HUES64 (cell line): ENCODE measurements at regions not wholly inside any gene's neighbourhood (a gene's known extent, or its start where the extent isn't known, plus 50 kb on each side); places are given as distances from the start of the nearest gene placed in this dataset.

Experiments used
- H3K27ac ChIP-seq: 2 replicates; pipeline ENCODE4 v1.7.0; 2013; ENCODE audit warnings: low read depth, low read length, inconsistent platforms
- H3K27me3 ChIP-seq: 2 replicates; pipeline ENCODE4 v1.6.1; 2013; ENCODE audit warnings: mild to moderate bottlenecking, low read length; ENCODE audit not compliant: insufficient read depth
- H3K36me3 ChIP-seq: 2 replicates; pipeline ENCODE4 v1.6.1; 2013; ENCODE audit warnings: mild to moderate bottlenecking, low read length; ENCODE audit not compliant: insufficient read depth
- H3K4me1 ChIP-seq: 2 replicates; pipeline ENCODE4 v1.6.1; 2013; ENCODE audit warnings: mild to moderate bottlenecking, low read length, moderate library complexity; ENCODE audit not compliant: insufficient read depth
- H3K4me3 ChIP-seq: 2 replicates; pipeline ENCODE4 v1.5.1; 2013; ENCODE audit warnings: mild to moderate bottlenecking, low read length, moderate library complexity
- H3K9ac ChIP-seq: 2 replicates; pipeline ENCODE4 v1.6.1; 2013; ENCODE audit warnings: mild to moderate bottlenecking, low read depth, low read length
- H3K9me3 ChIP-seq: 2 replicates; pipeline ENCODE4 v1.6.1; 2013; ENCODE audit warnings: low read depth, low read length; ENCODE audit not compliant: insufficient read depth
- WGBS: fragments of 150-250, 120-280 bp; methylation state at CpG from one replicate; pipeline ENCODE4 v1.1.7; 2013; ENCODE audit warnings: missing lambda C conversion rate; 5-methylcytosine and 5-hydroxymethylcytosine counted together

GRCh38 chr7:19489162-19489820 lies 219.5 kb downstream of the POLR1F start:
- 90% methylated on average over 3 of the region's 3 CpGs for WGBS

GRCh38 chr7:19488056-19488455 lies 220.8 kb downstream of the POLR1F start:
- no peaks in the 10 kb centered on the region for H3K4me1 ChIP-seq
- H3K27me3 ChIP-seq, result no peaks in the 10 kb centered on the region
- no peak overlapping the region for H3K27ac ChIP-seq
- H3K9ac ChIP-seq, result no peak overlapping the region
- WGBS, result 93% methylated on average over 2 of the region's 2 CpGs
- H3K4me3 ChIP-seq, result no peak overlapping the region
- H3K9me3 ChIP-seq, result no peaks in the 10 kb centered on the region; the same call in 1 of the 2 replicates
- H3K36me3 ChIP-seq, result no peaks in the 10 kb centered on the region

More at GRCh38 chr7:19489162-19489820, 219.5 kb downstream of the POLR1F start:
- Histone ChIP-seq H3K36me3 (no peaks in the 10 kb centered on the region), H3K4me1 (no peaks in the 10 kb centered on the region), H3K9me3 (no peaks in the 10 kb centered on the region; the same call in 1 of the 2 replicates), H3K9ac (no peak overlapping the region), H3K4me3 (no peak overlapping the region), H3K27ac (no peak overlapping the region), H3K27me3 (no peaks in the 10 kb centered on the region)

GRCh38 chr7:19482628-19483027 lies 226.2 kb downstream of the POLR1F start:
- no peaks in the 10 kb centered on the region for H3K27me3 ChIP-seq
- WGBS, result 89% methylated on average over 2 of the region's 2 CpGs

GRCh38 chr7:19480383-19480782 lies 228.5 kb downstream of the POLR1F start:
- no peak overlapping the region for H3K4me3 ChIP-seq
- H3K27me3 ChIP-seq, result no peaks in the 10 kb centered on the region
- no peaks in the 10 kb centered on the region for H3K36me3 ChIP-seq
- H3K4me1 ChIP-seq, result no peaks in the 10 kb centered on the region
- peaks cover 16% of the 10 kb centered on the region for H3K9me3 ChIP-seq
- no peak overlapping the region for H3K27ac ChIP-seq
- WGBS, result 92% methylated on average over 3 of the region's 3 CpGs
- no peak overlapping the region for H3K9ac ChIP-seq

More at GRCh38 chr7:19482628-19483027, 226.2 kb downstream of the POLR1F start:
- Histone ChIP-seq H3K9ac (no peak overlapping the region), H3K9me3 (peaks cover 16% of the 10 kb centered on the region), H3K27ac (no peak overlapping the region), H3K4me1 (no peaks in the 10 kb centered on the region), H3K36me3 (no peaks in the 10 kb centered on the region), H3K4me3 (no peak overlapping the region)

- 90% methylated on average over 3 of the region's 3 CpGs for WGBS
- no peak overlapping the region for H3K27ac ChIP-seq
- H3K9me3 ChIP-seq, result no peaks in the 10 kb centered on the region
- no peaks in the 10 kb centered on the region for H3K27me3 ChIP-seq
- H3K36me3 ChIP-seq, result no peaks in the 10 kb centered on the region
- H3K4me3 ChIP-seq, result no peak overlapping the region
- no peak overlapping the region for H3K9ac ChIP-seq
- no peaks in the 10 kb centered on the region for H3K4me1 ChIP-seq
These were observed 238.8 kb downstream of the POLR1F start for GRCh38 chr7:19470031-19470430.

DNA sequence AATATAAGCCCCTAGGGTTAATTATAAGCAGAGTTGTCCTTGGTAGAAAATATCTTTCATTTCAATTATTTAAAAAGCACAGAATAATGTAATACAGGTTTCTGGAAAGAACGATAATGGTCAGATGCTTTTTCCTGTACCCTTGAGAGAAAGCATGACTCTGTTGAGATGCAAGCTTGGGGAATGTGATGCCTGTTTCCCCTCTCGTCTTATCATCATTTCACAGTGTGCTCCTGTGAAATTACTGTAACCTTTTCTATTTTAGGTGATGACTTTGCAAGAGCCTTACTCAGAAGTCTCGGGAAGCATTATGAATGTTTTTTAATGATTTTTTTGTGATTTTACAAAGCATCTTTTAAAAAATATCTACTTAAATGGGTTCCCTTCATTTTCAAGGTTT lies 243.0 kb downstream of the POLR1F start:
- H3K4me3 ChIP-seq, result no peak overlapping the region
- no peaks in the 10 kb centered on the region for H3K9me3 ChIP-seq
- no peaks in the 10 kb centered on the region for H3K27me3 ChIP-seq
- no peaks in the 10 kb centered on the region for H3K36me3 ChIP-seq
- H3K9ac ChIP-seq, result no peak overlapping the region
- H3K27ac ChIP-seq, result no peak overlapping the region
- WGBS, result 87% methylated on average over 3 of the region's 3 CpGs
- H3K4me1 ChIP-seq, result no peaks in the 10 kb centered on the region

DNA sequence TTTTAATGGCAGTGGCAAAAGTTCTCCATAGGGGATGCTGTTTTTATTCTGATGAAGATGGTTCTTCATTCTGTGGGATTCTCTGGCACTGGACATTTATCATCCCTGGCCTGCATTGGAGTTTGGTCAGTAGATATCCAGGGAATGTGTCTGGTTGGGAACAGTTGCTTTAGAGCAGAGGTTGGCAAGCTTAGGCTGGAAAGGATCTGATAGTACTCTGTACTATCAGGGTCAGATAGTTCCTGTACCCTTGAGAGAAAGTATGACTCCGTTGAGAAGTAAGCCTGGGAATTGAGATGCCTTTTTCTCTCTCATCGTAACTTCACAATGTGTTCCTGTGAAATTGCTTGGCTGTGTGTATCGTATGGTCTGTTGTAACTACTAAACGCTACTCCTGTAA lies 244.1 kb downstream of the POLR1F start:
- H3K9me3 ChIP-seq, result no peaks in the 10 kb centered on the region
- no peak overlapping the region for H3K4me3 ChIP-seq
- no peak overlapping the region for H3K27ac ChIP-seq
- H3K27me3 ChIP-seq, result no peaks in the 10 kb centered on the region
- no peaks in the 10 kb centered on the region for H3K36me3 ChIP-seq
- H3K9ac ChIP-seq, result no peak overlapping the region
- H3K4me1 ChIP-seq, result no peaks in the 10 kb centered on the region
- 80% methylated on average over 1 of the region's 4 CpGs for WGBS

GRCh38 chr7:19464241-19464640 lies 244.6 kb downstream of the POLR1F start:
- Histone ChIP-seq H3K36me3 (no peaks in the 10 kb centered on the region), H3K4me1 (no peaks in the 10 kb centered on the region), H3K4me3 (no peak overlapping the region), H3K9me3 (no peaks in the 10 kb centered on the region), H3K27ac (no peak overlapping the region), H3K27me3 (no peaks in the 10 kb centered on the region), H3K9ac (no peak overlapping the region)
- WGBS, result 93% methylated on average over 2 of the region's 3 CpGs

- Histone ChIP-seq H3K27ac (no peak overlapping the region), H3K27me3 (no peaks in the 10 kb centered on the region), H3K4me3 (no peak overlapping the region), H3K4me1 (no peaks in the 10 kb centered on the region), H3K36me3 (no peaks in the 10 kb centered on the region), H3K9me3 (no peaks in the 10 kb centered on the region), H3K9ac (no peak overlapping the region)
- 94% methylated on average over 2 of the region's 3 CpGs for WGBS
These were observed 245.3 kb downstream of the POLR1F start for GRCh38 chr7:19463581-19463980.

- H3K9me3 ChIP-seq, result no peaks in the 10 kb centered on the region
These were observed 253.2 kb downstream of the POLR1F start for GRCh38 chr7:19455623-19456022.

GRCh38 chr7:19448091-19448490 lies 260.7 kb downstream of the POLR1F start:
- 83% methylated on average over 1 of the region's 3 CpGs for WGBS
- Histone ChIP-seq H3K27me3 (no peaks in the 10 kb centered on the region), H3K4me3 (no peak overlapping the region), H3K9me3 (no peaks in the 10 kb centered on the region), H3K4me1 (no peaks in the 10 kb centered on the region), H3K27ac (no peak overlapping the region), H3K9ac (no peak overlapping the region), H3K36me3 (no peaks in the 10 kb centered on the region)

More at GRCh38 chr7:19455623-19456022, 253.2 kb downstream of the POLR1F start:
- no peak overlapping the region for H3K9ac ChIP-seq
- no peaks in the 10 kb centered on the region for H3K4me1 ChIP-seq
- WGBS, result 33% methylated on average over 2 of the region's 2 CpGs
- H3K27me3 ChIP-seq, result no peaks in the 10 kb centered on the region
- H3K4me3 ChIP-seq, result no peak overlapping the region
- H3K36me3 ChIP-seq, result no peaks in the 10 kb centered on the region
- H3K27ac ChIP-seq, result no peak overlapping the region
